ENCODE measurements at regions not wholly inside any gene's neighbourhood (a gene's known extent, or its start where the extent isn't known, plus 50 kb on each side); places are given as distances from the start of the nearest gene placed in this dataset.

DNA sequence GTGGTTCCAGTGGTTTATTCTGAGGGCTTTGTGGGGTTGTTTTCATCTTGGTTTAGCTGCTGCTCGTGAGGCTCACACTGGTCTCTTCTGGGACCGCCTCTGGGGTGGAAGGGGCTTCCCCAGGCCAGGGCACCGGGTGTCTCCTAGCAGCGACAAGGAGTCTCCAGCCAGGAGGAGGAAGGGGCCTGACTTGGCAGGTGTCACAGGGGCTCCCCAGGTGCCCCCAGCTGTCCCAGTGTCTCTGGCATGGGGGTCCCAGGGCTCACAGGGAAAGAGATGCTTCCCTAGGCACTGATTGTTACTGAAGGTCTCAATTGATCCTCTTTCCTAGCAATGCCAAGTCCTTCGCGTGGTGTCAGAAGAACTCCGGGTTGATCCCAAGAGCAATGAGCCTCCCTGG is 241.1 kb upstream of the IRX4 start:
- TF ChIP-seq CTCF (IDR thresholded peaks at IDR 0.05; ENCODE audit: low read length) (no peak), EZH2 (optimal IDR thresholded peaks at IDR 0.05; ENCODE audit: low read depth, low read length) (no peak), EZH2phosphoT487 (IDR thresholded peaks at IDR 0.05; ENCODE audit: low read length) (no peak)
